NCI-H1417 treated with DMSO at 0.1 percent for 48 hours (cell line): ENCODE measurements at regions not wholly inside any gene's neighbourhood (a gene's known extent, or its start where the extent isn't known, plus 50 kb on each side); places are given as distances from the start of the nearest gene placed in this dataset.
"Not testable (repeated sequence)": the region's sequence is repeated elsewhere in the genome, so short reads cannot be mapped to it uniquely, and the experiment has no call there.

ENCODE experiments used
- DNase-seq: peaks from one replicate; lab custom pipeline; 2025; lab: John Stamatoyannopoulos, UW

- DNase-seq: no peak
These were observed 50.6 kb upstream of the EHBP1 start for GRCh38 chr2:62654876-62655359.

DNA sequence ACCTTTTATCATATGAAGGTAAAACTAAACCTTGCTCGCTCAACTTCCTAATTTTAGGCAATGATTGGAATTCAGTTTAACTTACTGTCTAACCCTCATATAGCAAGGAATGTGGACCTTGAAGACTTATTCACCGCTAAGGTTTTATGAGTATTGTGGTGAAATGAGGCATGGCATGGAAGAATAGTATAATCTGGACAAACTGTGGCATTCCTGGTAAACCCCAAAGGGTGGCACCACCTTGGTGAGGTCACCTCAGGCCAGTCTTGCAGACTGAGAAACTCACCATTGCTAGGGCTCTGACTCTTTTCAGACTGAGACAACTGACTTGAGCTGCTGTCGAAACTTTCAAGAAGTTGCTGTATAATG lies 51.1 kb upstream of the EHBP1 start:
- DNase-seq: no peak

GRCh38 chr2:62653582-62654422 lies 51.7 kb upstream of the EHBP1 start:
- DNase-seq: no peak

GRCh38 chr2:62649087-62649486 lies 56.4 kb upstream of the EHBP1 start:
- not testable (repeated sequence) for DNase-seq

GRCh38 chr2:62643100-62643471 lies 62.4 kb upstream of the EHBP1 start:
- DNase-seq: no peak

DNA sequence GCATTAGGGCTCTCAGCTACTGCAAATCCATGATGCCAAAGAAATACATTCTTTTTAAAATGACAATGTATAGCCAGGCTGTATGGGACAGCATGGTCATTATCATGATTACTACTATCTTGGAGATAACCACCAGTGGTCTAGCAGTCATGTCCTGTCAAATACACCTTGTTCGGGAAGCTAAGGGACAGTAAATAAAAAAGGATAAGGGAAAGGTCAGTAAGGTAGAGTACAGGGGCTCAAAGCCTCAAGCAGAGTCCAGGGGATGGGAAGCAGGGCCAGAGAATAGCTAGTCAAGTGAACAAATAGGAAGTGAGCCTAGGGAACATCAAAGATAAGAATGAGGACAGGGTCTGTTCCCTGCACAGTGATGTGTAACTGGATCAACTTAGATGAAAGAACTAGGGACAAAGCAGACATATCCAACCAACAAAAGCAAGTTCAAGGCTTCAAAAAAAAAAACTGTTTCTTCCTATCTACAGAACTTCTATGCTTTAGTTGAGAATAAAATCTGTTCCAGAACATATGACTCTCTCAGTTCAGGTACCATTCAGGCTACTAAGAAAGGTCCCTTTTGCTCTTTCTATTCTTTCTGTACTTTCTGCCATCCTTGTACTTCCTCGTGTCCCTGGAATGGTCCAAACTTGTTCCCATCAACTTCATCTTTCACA lies 62.9 kb upstream of the EHBP1 start:
- no peak for DNase-seq

DNA sequence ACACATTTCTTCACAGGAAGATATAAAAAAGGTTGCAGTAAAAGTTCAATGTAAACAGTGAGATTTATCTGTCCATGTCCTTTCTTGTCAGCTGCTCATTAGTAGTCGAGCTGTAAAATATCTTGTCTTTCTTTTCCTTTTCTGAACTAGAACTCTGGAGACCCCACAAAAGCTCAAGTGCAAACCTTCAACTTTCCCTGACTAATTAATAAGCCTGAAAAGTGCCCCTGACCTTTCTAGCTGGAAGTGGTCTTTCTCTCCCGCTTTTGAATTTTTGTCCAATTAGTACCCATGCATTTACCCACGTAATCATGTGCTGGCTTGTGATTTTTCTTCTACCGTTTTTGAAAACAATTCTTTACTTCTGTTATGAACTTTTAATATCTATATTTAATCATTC lies 63.6 kb upstream of the EHBP1 start:
- DNase-seq: no peak

- DNase-seq: no peak
These were observed 64.1 kb upstream of the EHBP1 start for GRCh38 chr2:62641410-62641843.

DNA sequence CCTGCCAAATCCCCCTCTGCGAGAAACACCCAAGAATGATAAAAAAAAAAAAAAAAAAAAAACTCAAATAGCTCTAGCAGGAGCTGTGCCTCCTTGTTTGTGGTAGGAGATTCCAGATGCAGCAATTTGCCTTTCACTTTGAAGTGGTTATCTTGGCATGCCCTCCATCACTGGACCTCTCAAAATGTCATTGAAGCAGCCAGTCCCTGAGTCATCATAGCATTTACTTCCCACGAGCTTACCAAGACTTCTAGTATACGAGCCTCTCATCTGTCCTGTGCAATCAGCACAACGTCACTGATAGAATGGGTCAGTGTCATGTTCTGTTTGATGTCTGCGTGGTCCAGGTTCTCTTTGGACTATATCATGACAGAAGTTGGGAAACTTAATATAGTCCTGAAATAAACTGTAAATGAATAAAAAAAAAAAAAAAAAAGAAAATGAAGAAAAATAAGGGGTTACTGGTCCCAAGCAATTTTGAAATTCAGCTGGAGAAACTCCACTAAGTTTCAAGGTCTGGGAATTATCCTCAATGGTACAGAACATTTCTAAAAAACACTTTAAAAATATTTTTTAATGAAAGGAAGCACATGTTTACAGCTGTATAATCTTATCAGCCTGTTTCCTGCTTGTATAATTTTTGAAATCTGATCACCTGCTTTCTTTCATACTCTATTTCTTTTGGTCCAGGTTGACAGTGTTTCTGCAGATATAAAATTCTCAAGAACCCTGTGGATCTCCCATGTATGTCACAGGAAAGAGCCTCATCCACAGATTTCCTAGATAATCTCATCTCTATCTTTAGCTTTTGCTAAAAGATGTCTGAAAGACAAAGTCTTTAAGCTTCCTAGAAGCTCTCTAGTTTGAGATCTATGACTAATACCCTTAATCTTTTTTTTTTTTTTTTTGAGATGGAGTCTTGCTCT lies 74.1 kb upstream of the EHBP1 start:
- DNase-seq: no peak

GRCh38 chr2:62630206-62630605 lies 75.3 kb upstream of the EHBP1 start:
- not testable (repeated sequence) for DNase-seq

DNA sequence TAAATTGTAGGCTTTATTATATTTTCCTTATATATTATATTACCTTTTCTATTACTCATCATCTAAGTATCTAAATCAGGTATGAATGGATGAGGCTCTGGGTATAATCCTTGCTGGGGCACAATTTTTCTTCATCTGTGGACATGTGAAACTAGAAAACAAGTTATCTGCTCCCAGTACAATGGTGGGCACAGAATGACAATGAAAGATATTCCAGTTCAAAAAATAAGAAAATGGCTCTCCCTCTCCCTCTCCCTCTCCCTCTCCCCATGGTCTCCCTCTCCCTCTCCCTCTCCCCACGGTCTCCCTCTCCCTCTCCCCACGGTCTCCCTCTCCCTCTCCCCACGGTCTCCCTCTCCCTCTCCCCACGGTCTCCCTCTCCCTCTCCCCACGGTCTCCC lies 76.2 kb upstream of the EHBP1 start:
- DNase-seq: not testable (repeated sequence)

DNA sequence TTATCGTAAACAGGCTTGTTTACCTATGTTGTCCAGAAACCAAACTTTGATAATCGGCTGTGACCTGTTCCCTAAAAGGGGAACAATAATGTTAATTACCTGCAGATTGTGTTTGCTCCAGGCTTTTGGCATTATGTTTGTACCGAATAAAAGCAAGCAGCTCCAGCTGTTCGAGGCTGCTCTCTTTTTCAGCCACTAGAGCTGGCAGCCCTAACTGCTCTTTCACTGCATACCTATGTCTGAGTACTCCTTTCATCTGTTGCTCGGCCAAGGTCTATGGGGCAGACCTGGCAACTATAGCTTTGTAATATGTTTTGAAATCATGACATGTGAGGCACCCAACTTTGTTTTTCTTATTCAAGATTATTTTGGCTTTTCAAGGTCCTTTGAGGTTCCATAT lies 77.8 kb upstream of the EHBP1 start:
- DNase-seq: no peak

DNA sequence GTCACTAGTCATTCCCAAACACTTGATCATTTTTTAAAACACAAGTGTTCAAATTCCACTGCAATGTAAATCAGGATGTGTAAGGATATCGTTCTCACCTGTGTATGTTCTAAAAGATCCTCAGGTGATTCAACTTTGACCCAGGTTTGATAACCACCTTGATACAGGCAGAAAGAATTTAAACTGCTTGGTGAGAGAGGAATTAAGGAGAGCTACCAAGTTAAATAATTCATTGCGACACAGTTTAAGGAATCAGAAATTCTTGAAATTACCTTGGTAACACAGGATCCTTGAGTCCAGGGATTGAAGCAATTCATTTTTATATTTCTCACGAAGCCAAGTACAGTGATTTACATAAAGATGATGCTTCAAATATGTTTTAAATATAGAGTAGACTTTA lies 80.7 kb upstream of the EHBP1 start:
- no peak for DNase-seq

GRCh38 chr2:62616486-62616885 lies 89.0 kb upstream of the EHBP1 start:
- DNase-seq: not testable (repeated sequence)

- DNase-seq: no peak
These were observed 93.7 kb upstream of the EHBP1 start for GRCh38 chr2:62611854-62612253.

GRCh38 chr2:62605471-62605870 lies 99.5 kb upstream of the TMEM17 start:
- not testable (repeated sequence) for DNase-seq

GRCh38 chr2:62604336-62604735 lies 98.3 kb upstream of the TMEM17 start:
- no peak for DNase-seq

- no peak for DNase-seq
These were observed 97.2 kb upstream of the TMEM17 start for GRCh38 chr2:62603154-62603712.

- not testable (repeated sequence) for DNase-seq
These were observed 93.8 kb upstream of the TMEM17 start for GRCh38 chr2:62599674-62600410.

DNA sequence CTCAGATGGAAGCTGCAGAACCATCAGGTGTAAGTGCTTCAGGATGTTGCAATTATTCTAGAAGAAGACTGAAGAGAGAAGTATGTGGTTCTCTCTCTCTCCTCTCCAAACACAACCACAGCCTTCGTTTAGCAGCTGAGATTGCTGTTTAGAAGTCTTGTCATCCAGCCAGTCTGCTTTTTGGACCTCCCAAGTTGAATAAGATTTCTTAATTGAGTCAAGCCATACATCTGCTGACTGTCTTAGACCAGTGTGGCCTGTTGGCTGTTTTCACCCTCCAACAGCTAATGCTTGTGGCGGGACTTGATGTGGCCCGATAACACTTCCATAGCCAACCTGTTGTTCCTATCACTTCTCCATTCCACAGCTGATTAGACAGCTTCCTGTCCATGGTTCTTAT lies 91.3 kb upstream of the TMEM17 start:
- DNase-seq: no peak
